Neural cell (in vitro differentiated cells): ENCODE measurements at regions not wholly inside any gene's neighbourhood (a gene's known extent, or its start where the extent isn't known, plus 50 kb on each side); places are given as distances from the start of the nearest gene placed in this dataset.

Experiments used
- TAF1 ChIP-seq: IDR thresholded peaks from 2 replicates; pipeline ENCODE4 v1.6.1; 2012; ENCODE audit warnings: low read depth
- TF ChIP-seq, protein P1 (sequence below): fragments of 450-650 bp; IDR thresholded peaks from 2 replicates; pipeline ENCODE4 v1.5.1; 2014; ENCODE audit warnings: antibody characterized with exemption, mild to moderate bottlenecking, moderate library complexity; ENCODE audit not compliant: poor library complexity, severe bottlenecking

DNA sequence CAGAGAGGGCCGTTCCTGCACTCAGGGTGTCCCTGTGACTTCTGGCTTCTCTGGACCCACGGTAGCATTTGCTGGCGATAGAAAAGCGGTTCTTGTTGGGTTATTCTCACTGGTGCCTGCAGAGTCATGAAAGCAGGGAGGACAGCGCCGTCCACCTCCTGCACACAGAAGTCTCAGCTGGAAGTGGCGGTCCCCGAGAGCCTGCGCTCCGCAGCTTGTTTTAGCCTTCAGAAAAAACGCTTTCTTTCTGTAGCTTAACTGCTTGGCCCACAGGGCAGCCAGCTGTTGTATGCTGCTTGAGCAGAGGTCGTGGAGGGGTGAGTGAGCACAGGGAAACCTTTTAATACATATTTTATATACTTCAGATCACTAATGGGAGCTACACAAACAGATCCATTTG lies 400.7 kb upstream of the FAT1 start:
- TF ChIP-seq, protein P1, sequence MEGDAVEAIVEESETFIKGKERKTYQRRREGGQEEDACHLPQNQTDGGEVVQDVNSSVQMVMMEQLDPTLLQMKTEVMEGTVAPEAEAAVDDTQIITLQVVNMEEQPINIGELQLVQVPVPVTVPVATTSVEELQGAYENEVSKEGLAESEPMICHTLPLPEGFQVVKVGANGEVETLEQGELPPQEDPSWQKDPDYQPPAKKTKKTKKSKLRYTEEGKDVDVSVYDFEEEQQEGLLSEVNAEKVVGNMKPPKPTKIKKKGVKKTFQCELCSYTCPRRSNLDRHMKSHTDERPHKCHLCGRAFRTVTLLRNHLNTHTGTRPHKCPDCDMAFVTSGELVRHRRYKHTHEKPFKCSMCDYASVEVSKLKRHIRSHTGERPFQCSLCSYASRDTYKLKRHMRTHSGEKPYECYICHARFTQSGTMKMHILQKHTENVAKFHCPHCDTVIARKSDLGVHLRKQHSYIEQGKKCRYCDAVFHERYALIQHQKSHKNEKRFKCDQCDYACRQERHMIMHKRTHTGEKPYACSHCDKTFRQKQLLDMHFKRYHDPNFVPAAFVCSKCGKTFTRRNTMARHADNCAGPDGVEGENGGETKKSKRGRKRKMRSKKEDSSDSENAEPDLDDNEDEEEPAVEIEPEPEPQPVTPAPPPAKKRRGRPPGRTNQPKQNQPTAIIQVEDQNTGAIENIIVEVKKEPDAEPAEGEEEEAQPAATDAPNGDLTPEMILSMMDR: no peak
- TF ChIP-seq TAF1: no peak
